ENCODE measurements at regions not wholly inside any gene's neighbourhood (a gene's known extent, or its start where the extent isn't known, plus 50 kb on each side); places are given as distances from the start of the nearest gene placed in this dataset.
A peak's percentile ranks its signal among the peaks of the same experiment; 100 is the strongest.
"Not testable (repeated sequence)": the region's sequence is repeated elsewhere in the genome, so short reads cannot be mapped to it uniquely, and the experiment has no call there.

DNA sequence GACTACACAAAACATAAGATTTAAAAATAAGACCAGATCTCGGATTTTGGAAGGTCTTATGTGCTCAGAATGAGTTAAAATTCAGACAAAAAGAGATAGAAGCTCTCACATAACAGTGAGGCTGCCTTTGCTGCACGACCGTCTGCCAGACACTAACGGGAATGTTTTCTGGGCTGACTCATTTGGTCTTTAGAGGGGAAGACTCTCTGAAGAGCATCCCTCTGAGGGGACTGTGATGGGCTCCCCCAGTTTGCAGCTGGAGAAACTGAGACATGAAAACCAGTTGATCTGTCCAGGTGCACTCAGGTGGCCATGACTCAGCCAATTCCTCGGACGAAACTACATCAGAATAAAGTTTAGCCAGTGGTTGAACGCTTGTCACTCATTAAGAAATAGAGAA is 153.9 kb downstream of the RNASET2 start:
- no peak for DNase-seq

DNA sequence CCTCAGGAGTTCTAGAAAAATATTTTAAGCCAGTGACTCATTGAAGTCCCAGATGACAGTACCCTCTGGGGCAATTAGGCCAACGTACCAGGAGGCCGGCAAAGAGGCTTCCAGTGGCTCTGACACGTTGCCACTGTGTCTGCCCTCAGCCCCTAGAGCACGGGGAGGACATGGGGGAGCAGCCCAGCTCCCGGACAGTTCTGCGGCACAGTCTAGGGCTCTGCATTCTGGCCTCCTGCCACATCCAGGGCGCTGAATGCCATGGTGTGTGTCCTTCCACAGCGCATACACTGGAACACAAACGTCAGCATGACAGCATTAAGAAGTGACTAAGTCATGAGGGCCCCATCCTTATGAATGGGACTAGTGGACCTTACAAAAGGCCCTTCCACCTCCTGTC is 156.2 kb downstream of the RNASET2 start:
- no peak for DNase-seq

GRCh38 chr6:166798652-166799051 is 157.7 kb downstream of the RNASET2 start:
- no peak for DNase-seq

GRCh38 chr6:166796610-166797009 is 159.7 kb downstream of the RNASET2 start:
- DNase-seq = no peak

- no peak for DNase-seq
Observed at GRCh38 chr6:166795879-166796278, 160.5 kb downstream of the RNASET2 start.

DNA sequence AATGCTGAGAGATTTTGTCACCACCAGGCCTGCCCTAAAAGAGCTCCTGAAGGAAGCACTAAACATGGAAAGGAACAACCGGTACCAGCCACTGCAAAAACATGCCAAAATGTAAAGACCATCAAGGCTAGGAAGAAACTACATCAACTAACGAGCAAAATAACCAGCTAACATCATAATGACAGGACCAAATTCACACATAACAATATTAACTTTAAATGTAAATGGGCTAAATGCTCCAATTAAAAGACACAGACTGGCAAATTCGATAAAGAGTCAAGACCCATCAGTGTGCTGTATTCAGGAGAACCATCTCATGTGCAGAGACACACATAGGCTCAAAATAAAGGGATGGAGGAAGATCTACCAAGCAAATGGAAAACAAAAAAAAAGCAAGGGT is 163.8 kb upstream of the RPS6KA2 start:
- not testable (repeated sequence) for DNase-seq

GRCh38 chr6:166788846-166789529 is 161.9 kb upstream of the RPS6KA2 start:
- DNase-seq = not testable (repeated sequence)

GRCh38 chr6:166786704-166787293 is 159.7 kb upstream of the RPS6KA2 start:
- DNase-seq = peak in 3 of 6 experiments; percentile 27 to 77 (median 63)

DNA sequence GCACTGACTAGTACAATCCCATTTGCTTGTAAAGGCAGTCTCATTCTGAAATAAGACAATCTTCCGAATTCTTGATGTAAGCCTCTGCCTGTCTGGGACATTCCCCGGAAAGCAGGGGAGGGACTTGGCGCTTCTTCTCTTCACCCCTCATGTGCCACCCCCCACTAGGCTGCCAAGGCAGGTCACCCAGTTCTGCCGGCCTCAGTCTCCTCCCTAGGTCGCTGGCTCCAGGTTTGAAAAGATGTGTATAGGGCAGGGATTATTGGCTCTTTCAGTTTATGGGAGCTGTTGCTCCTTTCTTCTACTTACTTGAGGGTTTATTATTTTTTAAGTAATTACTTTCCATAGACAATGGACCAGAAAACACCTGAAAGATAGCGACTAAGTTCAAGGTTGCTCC is 158.1 kb upstream of the RPS6KA2 start:
- no peak for DNase-seq

- no peak for DNase-seq
Observed at GRCh38 chr6:166784691-166785090, 157.6 kb upstream of the RPS6KA2 start.

GRCh38 chr6:166782520-166782919 is 155.5 kb upstream of the RPS6KA2 start:
- no peak for DNase-seq

DNA sequence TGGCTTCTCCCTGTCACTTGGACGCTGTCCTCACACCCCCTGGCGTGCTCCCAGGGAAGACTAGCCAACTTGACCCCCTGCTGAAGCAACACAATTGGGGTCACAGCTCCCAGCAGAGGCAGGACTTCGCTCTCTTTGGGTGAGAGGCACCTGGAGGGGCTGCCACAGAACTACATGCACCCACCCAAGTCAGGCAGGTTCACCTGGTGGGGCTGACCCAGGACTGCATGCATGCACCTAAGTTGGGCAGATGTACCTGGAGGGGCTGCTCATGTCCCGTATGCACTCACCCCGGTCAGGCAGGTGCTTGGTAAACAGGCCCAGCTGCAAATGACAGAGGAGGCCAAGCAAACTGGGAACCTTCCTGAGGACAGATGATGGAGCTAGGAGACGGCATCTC is 154.3 kb upstream of the RPS6KA2 start:
- no peak for DNase-seq

DNA sequence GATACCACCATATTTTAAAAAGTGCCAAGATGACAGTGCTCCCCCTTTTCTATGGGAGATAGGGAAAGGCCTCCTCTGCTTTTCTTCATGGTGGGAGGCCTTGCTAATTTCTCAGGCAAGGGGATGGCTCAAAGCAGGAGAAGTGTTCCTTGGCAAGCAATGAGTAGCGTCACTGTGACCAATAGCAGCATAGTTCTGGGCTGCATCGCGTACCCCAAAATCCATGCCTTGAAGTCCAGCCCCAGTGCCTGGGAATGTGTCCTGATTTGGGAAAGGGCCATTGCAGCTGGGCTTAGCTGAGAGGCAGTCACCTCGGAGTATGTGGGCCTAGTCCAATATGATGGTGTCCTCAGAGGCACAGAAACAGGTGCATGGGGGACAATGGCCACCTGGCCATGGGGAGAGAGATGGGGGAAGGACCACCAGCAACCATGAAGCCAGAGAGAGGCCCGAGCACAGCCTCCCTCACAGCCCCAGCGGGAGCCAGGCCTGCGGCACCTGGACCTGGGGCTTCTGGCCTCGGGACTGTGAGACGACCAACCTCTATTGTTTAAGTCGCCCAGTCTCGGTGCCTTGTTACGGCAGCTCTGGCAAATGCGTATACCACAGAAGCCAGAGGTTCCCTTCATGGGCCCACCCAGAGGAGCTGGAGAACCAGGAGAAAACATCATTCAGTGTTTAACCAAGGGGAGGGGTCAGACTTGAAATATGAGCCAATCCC is 153.1 kb upstream of the RPS6KA2 start:
- no peak for DNase-seq

DNA sequence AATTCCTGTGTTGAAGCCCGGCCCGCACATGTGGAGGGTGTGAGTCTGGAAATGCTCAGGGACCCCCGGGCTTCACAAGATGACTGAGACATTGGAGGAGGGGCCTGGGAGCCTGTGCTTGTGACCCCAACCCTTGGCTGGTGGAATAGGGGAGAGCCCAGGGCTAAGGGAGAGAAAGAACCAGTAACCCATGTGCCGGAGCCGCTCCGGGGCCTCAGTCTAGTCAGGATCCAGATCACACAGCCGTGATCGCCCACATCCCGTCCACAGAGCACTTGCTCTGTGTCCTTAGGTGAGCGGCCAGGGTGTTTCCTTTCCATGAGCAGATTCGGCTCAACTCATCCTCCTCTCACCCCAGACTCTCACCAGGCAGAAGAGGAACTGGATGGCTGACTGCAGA is 152.3 kb upstream of the RPS6KA2 start:
- no peak for DNase-seq

GRCh38 chr6:166778776-166779175 is 151.7 kb upstream of the RPS6KA2 start:
- no peak for DNase-seq

GRCh38 chr6:166778046-166778445 is 151.0 kb upstream of the RPS6KA2 start:
- DNase-seq = no peak

DNA sequence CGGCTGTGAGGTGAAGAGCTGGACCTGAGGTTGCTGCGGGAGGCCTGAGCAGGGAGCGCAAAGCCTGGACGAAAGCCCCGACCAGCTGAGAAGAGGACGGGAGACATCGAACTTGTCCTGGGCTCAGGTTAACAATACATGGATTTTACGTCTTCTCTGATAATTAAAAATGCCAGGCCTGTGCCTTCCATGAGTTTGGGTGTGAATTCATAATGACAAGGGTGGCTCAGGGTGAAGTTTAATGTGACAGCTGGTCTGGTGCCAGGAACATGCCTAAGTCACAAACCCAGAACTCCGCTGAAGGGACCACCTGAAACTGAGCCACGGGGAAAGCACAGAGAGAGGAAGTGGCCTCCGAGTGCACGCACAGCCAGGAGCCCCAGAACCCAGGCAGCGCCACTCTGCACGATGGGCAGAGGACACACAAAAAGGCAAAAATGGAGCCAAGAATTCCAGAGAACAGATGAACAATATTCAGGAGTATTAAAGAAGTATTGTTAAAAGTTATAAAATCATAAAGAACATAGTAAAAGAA is 150.1 kb upstream of the RPS6KA2 start:
- no peak for DNase-seq

DNA sequence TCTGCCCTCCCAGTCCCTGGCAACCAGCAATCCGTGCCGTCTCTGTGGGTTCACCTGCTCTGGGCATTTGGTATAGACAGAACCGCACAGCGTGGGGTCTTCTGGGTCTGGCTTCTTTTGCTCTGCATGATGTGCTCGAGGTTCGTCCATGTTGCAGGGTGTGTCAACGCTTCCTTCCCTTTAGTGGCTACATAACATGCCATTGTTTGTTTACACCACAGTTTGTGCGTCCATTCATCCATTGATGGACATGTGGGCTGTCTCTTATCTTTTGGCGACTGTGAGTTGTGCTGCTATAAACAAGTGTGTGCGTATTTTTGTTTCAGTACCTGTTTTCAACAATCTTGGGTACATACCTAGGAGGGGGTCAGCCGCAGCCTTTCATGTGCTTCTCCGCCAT is 149.5 kb upstream of the RPS6KA2 start:
- no peak for DNase-seq

GRCh38 chr6:166775923-166776220 is 148.8 kb upstream of the RPS6KA2 start:
- DNase-seq = no peak

DNA sequence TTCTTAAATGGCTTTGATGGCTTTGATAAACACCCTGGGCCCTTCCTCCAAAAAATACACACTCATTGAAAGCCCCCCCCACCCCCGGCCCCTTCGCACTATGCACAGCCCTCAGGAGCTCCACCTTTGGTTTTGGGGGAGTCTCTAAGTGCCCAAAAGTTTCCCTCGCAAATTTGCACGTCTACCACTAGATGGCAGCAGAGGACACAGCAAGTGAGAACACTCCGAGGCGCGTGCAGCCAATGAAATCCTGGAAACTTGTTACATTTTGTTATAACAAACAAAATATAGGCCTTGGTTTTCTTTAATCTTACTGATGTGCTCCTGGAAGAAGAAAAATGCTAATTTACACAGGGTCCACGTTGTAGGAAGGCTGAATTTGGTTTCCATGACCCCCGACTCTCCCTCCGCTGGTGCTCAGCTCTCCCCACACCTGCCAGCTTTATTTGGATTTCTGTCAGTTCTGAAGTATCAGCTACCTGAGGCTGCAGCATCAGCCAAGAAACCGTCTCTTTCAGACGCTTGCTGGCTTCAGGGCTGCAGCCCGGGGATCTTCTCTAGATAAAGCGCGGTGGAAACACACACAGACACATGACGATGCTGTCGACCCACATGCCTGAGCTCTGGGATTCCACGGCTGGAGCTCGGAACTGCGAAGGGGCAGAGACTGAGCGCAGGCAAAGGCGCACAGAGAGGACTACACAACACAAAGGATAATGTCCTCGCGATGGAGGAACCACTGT is 148.3 kb upstream of the RPS6KA2 start:
- peak; percentile 22 to 82 (median 56) for DNase-seq

GRCh38 chr6:166774770-166775169 is 147.7 kb upstream of the RPS6KA2 start:
- DNase-seq = no peak

DNA sequence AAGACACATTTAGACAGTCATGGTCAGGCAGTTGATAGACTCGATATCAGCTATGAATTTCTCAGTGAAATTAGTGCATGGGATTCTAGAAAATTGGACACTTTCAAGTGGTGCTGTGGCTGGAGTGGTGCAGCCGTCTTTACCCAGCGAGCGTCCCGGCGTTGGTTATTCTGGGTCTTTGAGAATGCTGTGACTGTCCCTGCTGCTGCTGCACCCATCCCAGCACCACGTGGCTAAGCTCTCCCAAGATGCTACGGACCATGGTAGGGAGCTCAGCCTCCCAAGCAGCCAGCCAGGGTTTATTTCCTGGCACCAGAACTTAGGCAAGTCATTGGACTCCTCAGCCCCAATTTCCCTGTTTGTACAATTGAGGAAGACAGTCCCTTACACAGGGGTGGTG is 147.2 kb upstream of the RPS6KA2 start:
- no peak for DNase-seq

GRCh38 chr6:166772518-166772917 is 145.5 kb upstream of the RPS6KA2 start:
- no peak for DNase-seq

GRCh38 chr6:166771701-166772100 is 144.7 kb upstream of the RPS6KA2 start:
- no peak for DNase-seq
